ENCODE measurements at regions not wholly inside any gene's neighbourhood (a gene's known extent, or its start where the extent isn't known, plus 50 kb on each side); places are given as distances from the start of the nearest gene placed in this dataset.

DNA sequence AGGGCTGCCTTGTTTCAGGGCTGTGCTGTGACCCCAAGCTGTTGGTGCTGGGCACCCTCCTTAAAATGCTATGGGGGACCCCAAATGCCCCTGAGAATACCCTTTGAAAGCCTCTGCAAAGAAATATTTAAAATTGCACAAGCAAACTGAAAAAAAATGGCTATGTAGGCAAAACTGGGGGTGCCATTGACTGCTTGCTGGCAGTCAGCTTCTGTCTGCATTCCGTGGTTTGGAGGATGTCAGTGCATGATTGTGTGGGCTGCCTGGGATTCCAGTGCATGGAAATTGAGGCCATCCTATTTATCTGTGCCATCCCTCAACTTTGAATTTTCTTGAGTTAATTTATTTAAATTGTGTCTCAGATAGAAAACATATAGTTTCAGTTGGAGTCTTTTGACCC is 113.7 kb upstream of the RTL1 start:
- H3K27me3 ChIP-seq (ENCODE audit: insufficient read depth, low read length) = no peaks in the 10 kb centered on the region
- no peak for DNase-seq (ENCODE audit: low read depth, low spot score)
- no peaks in the 10 kb centered on the region; a peak in 1 of 4 replicates for H3K9me3 ChIP-seq (ENCODE audit: control insufficient read depth in 1 of 2, insufficient read depth in 1 of 2, low read depth in 1 of 2, low read length in 2 of 2)
- ChIA-PET RAD21 (ENCODE audit: low non-redundant PET in 1 of 2, low total read pairs in 2 of 2, uncharacterized antibody in 2 of 2, unreplicated experiment in 2 of 2) (no interaction called here), CTCF (no interaction called here), POLR2A (no interaction called here)
- H3K4me1 ChIP-seq (ENCODE audit: control insufficient read depth in 1 of 2, insufficient read depth in 2 of 2, low read length in 2 of 2) = no peaks in the 10 kb centered on the region
- no peak for ATAC-seq
- H2AFZ ChIP-seq (ENCODE audit: low read depth, low read length, poor library complexity, severe bottlenecking) = no peak overlapping the region
- TF ChIP-seq SIN3A (IDR thresholded peaks at IDR 0.05; ENCODE audit: low read depth) = no peak
- TF ChIP-seq EZH2phosphoT487 (IDR thresholded peaks at IDR 0.05; ENCODE audit: borderline replicate concordance) = no peak
- TF ChIP-seq CBX3 (IDR thresholded peaks at IDR 0.05; ENCODE audit: low read depth) = no peak
- TF ChIP-seq ZNF274 (IDR thresholded peaks at IDR 0.05; ENCODE audit: low read depth, low read length) = no peak
- TF ChIP-seq MAX (IDR thresholded peaks at IDR 0.05) = no peak
- no peak overlapping the region for H3K9ac ChIP-seq (ENCODE audit: low read length)
- H3K4me2 ChIP-seq (ENCODE audit: low read length) = no peak overlapping the region
- H3K9me2 ChIP-seq (ENCODE audit: insufficient read depth) = no peaks in the 10 kb centered on the region
- no peak overlapping the region for H3K4me3 ChIP-seq (replicated peaks in 1 of 2; ENCODE audit: low read depth in 1 of 2, low read length in 2 of 2)
- no peaks in the 10 kb centered on the region for H3K36me3 ChIP-seq (ENCODE audit: control insufficient read depth in 1 of 2, insufficient read depth in 2 of 2, low read length in 2 of 2)
- no peak overlapping the region for H3K27ac ChIP-seq (ENCODE audit: low read depth, low read length)
- intact Hi-C loops (cut with micrococcal nuclease) = no loop called here
- no peaks in the 10 kb centered on the region for H4K20me1 ChIP-seq (ENCODE audit: insufficient read depth)
- no TSS peak for BruUV-seq (replicated peaks)
- no peaks in the 10 kb centered on the region for H3K79me2 ChIP-seq (ENCODE audit: insufficient read depth, low read length)

DNA sequence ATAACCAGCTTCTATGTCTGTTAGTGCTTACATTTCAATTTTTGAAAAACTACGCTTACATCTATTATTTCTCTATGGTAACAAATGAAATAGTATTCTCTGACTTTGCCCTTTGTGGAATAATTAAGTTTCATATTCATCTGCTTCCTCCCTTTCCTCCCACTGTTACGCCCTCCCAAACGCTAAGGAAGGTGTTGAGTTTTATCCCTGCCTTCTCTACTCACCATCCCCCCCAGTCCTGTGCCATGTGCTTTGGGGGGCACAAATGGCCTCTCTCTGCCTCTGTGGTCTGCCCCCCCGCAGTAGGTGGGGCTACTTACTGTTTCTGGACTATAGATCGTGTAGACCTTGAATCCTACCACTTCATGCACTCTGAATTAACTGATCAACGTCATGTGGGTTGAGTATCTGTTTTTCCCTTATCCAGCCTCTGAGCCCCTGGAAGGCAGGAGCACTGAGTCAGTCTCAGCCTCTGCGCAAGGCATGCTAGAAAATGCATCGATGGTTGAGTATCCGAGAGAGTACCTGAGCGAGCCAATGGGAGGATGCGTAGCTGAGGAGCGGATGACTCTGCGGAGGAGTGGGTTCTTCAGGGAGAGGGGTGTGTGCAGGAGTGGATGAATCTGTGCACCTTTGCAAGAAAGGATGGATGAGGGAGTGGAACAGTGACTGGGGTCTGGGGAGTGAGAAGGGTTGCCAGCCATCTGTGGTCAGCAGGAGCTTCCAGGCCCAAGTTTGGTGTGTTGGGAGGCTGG is 114.5 kb upstream of the RTL1 start:
- POLR2A ChIA-PET = no interaction called here
- no peaks in the 10 kb centered on the region for H3K36me3 ChIP-seq (ENCODE audit: control insufficient read depth in 1 of 2, insufficient read depth in 2 of 2, low read length in 2 of 2)
- no peak overlapping the region for H2AFZ ChIP-seq (ENCODE audit: low read depth, low read length, poor library complexity, severe bottlenecking)
- H3K4me1 ChIP-seq (ENCODE audit: control insufficient read depth in 1 of 2, insufficient read depth in 2 of 2, low read length in 2 of 2) = no peaks in the 10 kb centered on the region
- H3K9me2 ChIP-seq (ENCODE audit: insufficient read depth) = no peaks in the 10 kb centered on the region
- TF ChIP-seq CBX3 (IDR thresholded peaks at IDR 0.05; ENCODE audit: low read depth) (no peak), JUND (IDR thresholded peaks at IDR 0.05) (no peak), YY1 (IDR thresholded peaks at IDR 0.05; ENCODE audit: extremely low read depth, insufficient replicate concordance, low read depth, low read length) (no peak), EGR1 (IDR thresholded peaks at IDR 0.05; ENCODE audit: low read depth) (no peak), CTCF (IDR thresholded peaks at IDR 0.05 in 2 of 3, conservative IDR thresholded peaks at IDR 0.05 in 1 of 3; ENCODE audit: borderline replicate concordance in 1 of 3, insufficient read depth in 1 of 3, low read depth in 2 of 3, low read length in 2 of 3) (no peak), EZH2 (IDR thresholded peaks at IDR 0.05) (no peak), CEBPB (IDR thresholded peaks at IDR 0.05; ENCODE audit: low read depth) (no peak), ATF3 (IDR thresholded peaks at IDR 0.05) (no peak), EZH2phosphoT487 (IDR thresholded peaks at IDR 0.05; ENCODE audit: borderline replicate concordance) (no peak), SRF (IDR thresholded peaks at IDR 0.05; ENCODE audit: low read depth) (no peak), ZFX (IDR thresholded peaks at IDR 0.05) (no peak), POLR2AphosphoS5 (IDR thresholded peaks at IDR 0.05; ENCODE audit: low read depth, low read length) (no peak), TCF7L2 (IDR thresholded peaks at IDR 0.05; ENCODE audit: borderline replicate concordance, extremely low read depth, insufficient read depth, insufficient read length) (no peak), POLR2A (IDR thresholded peaks at IDR 0.05; ENCODE audit: borderline replicate concordance, extremely low read depth, insufficient read depth, insufficient read length) (no peak), SIN3A (IDR thresholded peaks at IDR 0.05; ENCODE audit: low read depth) (no peak), SP1 (IDR thresholded peaks at IDR 0.05; ENCODE audit: low read depth) (no peak)
- intact Hi-C loops (cut with micrococcal nuclease) = no loop called here
- RAD21 ChIA-PET (ENCODE audit: low non-redundant PET in 1 of 2, low total read pairs in 2 of 2, uncharacterized antibody in 2 of 2, unreplicated experiment in 2 of 2) = no interaction called here
- CTCF ChIA-PET = no interaction called here
- ATAC-seq (no peak), DNase-seq (ENCODE audit: low read depth, low spot score) (no peak)
- no peaks in the 10 kb centered on the region for H3K27me3 ChIP-seq (ENCODE audit: insufficient read depth, low read length)
- H3K4me3 ChIP-seq (replicated peaks in 1 of 2; ENCODE audit: low read depth in 1 of 2, low read length in 2 of 2) = no peak overlapping the region
- no TSS peak for BruUV-seq (replicated peaks)
- H3K79me2 ChIP-seq (ENCODE audit: insufficient read depth, low read length) = no peaks in the 10 kb centered on the region
- H4K20me1 ChIP-seq (ENCODE audit: insufficient read depth) = no peaks in the 10 kb centered on the region
- H3K27ac ChIP-seq (ENCODE audit: low read depth, low read length) = no peak overlapping the region
- no peak overlapping the region for H3K9ac ChIP-seq (ENCODE audit: low read length)
- no peaks in the 10 kb centered on the region; a peak in 1 of 4 replicates for H3K9me3 ChIP-seq (ENCODE audit: control insufficient read depth in 1 of 2, insufficient read depth in 1 of 2, low read depth in 1 of 2, low read length in 2 of 2)
- H3K4me2 ChIP-seq (ENCODE audit: low read length) = no peak overlapping the region
